Ascending aorta (tissue), 2 donors: ENCODE measurements at regions not wholly inside any gene's neighbourhood (a gene's known extent, or its start where the extent isn't known, plus 50 kb on each side); places are given as distances from the start of the nearest gene placed in this dataset.

ENCODE experiments used
- DNase-seq, 2 donors: peaks; one replicate each; pipeline ENCODE4 v3.0.0-alpha.2; 2019; ENCODE audit warnings: low spot score in 2 of 2
- H3K27ac ChIP-seq, 2 donors: fragments of 200-600 bp; sonication (generic); one replicate each; pipeline ENCODE4 v1.5.1; 2016 to 2017; ENCODE audit warnings: mild to moderate bottlenecking in 1 of 2
- H3K27me3 ChIP-seq: fragments of 200-600 bp; sonication (generic); one replicate; pipeline ENCODE4 v1.5.1; 2017
- H3K36me3 ChIP-seq, 2 donors: fragments of 200-600 bp; sonication (generic); one replicate each; pipeline ENCODE4 v1.5.1; 2016
- H3K4me1 ChIP-seq, 2 donors: fragments of 200-600 bp; sonication (generic); one replicate each; pipeline ENCODE4 v1.5.1; 2016 to 2017; ENCODE audit warnings: mild to moderate bottlenecking in 1 of 2
- H3K4me3 ChIP-seq, 2 donors: fragments of 200-600 bp; sonication (generic); one replicate each; pipeline ENCODE4 v1.5.1; 2016 to 2017; ENCODE audit warnings: mild to moderate bottlenecking in 1 of 2
- H3K9me3 ChIP-seq, 2 donors: fragments of 200-600 bp; sonication (generic); one replicate each; pipeline ENCODE4 v1.5.1; 2016
- intact Hi-C: fragments of 100-400 bp; cut with DNase I; formaldehyde crosslinking; loops from one replicate; pipeline ENCODE4 v1.15.1; 2023
- TF ChIP-seq, protein P1 (sequence below), 3 experiments: fragments of 200-600 bp in 2 of 3; fragments of 450-650 bp in 1 of 3; sonication (generic) in 2 of 3; IDR thresholded peaks; one replicate each; pipeline ENCODE4 v1.5.1; 2016 to 2019; ENCODE audit warnings: antibody characterized with exemption in 3 of 3, mild to moderate bottlenecking in 1 of 3, moderate library complexity in 1 of 3

DNA sequence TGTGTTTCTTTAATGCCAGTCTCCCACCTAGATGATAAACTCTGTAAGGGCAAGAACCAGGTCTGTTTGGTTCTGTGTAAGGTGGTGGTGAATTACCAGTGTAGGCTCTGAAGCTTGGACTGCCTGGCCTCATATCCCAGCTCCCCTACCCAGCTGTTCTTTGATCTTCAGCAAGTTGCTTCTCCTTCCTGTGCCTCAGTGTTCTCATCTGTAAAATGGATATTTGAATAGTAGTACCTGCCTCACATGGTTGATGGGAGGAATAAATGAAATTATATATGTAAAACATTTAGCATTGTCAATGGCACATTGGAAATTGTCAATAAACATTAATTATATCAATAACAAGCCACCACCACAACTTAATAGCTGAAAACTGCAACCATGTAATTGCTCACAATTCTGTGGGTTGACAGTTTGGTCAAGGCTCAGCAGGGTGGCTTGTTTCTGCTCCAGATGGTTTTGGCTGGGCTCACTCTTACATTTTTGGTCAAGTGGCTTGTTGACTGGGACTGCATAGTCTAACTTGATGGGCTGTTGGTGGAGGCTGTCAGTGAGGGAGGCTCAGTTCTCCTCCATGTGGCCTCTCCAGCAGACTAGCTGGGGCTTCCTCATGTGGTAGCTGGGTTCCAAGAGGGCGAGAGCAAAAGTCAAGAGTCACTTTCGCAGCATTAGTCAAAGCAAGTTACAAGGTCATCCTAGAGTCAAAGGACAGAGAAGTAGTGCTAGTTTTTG is 84.5 kb upstream of the DUSP5 start:
- Histone ChIP-seq H3K27ac (no peak overlapping the region), H3K27me3 (no peaks in the 10 kb centered on the region), H3K36me3 (no peaks in the 10 kb centered on the region), H3K4me3 (no peak overlapping the region), H3K4me1 (peaks cover 0 to 3% of the 10 kb centered on the region in 2 donors), H3K9me3 (no peaks in the 10 kb centered on the region)
- DNase-seq: no peak
- TF ChIP-seq, protein P1, sequence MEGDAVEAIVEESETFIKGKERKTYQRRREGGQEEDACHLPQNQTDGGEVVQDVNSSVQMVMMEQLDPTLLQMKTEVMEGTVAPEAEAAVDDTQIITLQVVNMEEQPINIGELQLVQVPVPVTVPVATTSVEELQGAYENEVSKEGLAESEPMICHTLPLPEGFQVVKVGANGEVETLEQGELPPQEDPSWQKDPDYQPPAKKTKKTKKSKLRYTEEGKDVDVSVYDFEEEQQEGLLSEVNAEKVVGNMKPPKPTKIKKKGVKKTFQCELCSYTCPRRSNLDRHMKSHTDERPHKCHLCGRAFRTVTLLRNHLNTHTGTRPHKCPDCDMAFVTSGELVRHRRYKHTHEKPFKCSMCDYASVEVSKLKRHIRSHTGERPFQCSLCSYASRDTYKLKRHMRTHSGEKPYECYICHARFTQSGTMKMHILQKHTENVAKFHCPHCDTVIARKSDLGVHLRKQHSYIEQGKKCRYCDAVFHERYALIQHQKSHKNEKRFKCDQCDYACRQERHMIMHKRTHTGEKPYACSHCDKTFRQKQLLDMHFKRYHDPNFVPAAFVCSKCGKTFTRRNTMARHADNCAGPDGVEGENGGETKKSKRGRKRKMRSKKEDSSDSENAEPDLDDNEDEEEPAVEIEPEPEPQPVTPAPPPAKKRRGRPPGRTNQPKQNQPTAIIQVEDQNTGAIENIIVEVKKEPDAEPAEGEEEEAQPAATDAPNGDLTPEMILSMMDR (IDR thresholded peaks at IDR 0.05): no peak
- intact Hi-C loops: no loop called here

DNA sequence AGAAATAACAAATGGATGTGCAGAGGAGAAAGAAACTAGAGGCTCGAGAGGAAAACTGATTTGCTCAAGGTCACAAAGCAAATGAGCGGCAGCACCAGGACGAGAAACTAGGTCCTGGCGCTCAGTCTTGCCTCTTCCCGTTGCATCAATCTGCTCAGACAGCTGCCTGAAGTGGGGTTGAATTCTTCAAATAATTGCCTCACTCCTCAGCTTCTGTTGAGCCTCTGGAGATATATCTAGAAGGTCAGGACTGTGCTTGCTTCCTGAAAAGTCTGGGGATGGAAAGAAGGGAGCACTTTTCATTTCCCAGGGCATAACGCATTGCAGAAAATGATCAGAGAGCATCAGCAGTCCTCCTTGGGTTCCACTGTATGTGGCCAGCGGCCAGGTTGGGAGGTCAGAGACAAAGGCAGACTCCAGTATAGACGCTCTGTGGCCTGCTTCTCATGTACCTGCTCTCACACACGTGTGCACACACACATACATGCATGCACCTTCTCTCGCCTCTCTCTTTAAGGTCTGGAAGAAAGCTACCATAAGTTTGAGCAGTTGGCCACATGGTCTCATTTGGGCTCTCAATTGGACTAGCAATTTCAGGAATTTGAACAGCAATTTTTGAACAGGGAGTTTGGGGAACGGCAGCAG is 83.7 kb upstream of the DUSP5 start:
- intact Hi-C loops: no loop called here
- H3K36me3 ChIP-seq: no peaks in the 10 kb centered on the region
- H3K9me3 ChIP-seq: no peaks in the 10 kb centered on the region
- no peak for DNase-seq
- peaks cover 0 to 3% of the 10 kb centered on the region in 2 donors for H3K4me1 ChIP-seq
- no peaks in the 10 kb centered on the region for H3K27me3 ChIP-seq
- TF ChIP-seq, protein P1 (IDR thresholded peaks at IDR 0.05): no peak
- no peak overlapping the region for H3K27ac ChIP-seq
- no peak overlapping the region for H3K4me3 ChIP-seq

DNA sequence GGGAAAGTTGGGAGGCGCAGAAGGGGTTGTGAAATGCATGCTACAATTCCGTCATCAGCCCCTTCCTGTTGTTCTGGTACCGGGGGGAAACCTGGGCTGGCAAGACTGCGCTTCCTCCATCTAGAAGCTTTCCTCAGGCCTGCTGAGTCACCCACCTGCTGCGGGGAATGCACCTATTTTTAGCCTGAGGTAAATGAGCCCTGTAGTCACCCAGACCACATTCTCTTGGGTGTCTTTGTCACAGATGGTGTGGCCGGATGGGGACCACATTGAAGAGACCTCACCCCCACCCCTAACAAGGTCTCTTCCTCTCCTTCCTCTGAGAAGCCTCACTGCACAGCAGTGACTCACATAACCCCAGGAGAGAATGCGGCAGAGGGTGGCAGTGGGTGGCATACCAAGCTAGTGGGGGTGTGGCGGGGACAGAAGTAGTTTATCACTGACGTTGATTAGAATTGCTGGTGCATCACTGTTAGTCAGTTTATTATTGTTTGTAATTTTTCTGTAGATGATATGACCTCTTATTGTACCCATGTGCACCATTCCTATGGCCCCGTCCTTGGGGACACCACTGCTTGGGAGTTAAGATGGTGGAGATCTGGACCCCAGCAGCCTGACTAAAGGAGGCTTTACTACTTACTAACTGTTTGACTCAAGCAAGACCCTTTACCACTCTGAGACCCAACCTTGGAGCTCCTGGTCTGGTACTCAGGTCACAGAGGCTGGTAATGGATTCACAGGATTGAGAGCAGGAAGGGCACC is 83.0 kb upstream of the DUSP5 start:
- Histone ChIP-seq H3K4me1 (peaks cover 0 to 3% of the 10 kb centered on the region in 2 donors), H3K36me3 (no peaks in the 10 kb centered on the region), H3K27ac (no peak overlapping the region), H3K9me3 (no peaks in the 10 kb centered on the region), H3K27me3 (no peaks in the 10 kb centered on the region), H3K4me3 (no peak overlapping the region)
- DNase-seq: peak; percentile 37 to 75
- TF ChIP-seq, protein P1 (IDR thresholded peaks at IDR 0.05): no peak
- intact Hi-C loops: no loop called here

DNA sequence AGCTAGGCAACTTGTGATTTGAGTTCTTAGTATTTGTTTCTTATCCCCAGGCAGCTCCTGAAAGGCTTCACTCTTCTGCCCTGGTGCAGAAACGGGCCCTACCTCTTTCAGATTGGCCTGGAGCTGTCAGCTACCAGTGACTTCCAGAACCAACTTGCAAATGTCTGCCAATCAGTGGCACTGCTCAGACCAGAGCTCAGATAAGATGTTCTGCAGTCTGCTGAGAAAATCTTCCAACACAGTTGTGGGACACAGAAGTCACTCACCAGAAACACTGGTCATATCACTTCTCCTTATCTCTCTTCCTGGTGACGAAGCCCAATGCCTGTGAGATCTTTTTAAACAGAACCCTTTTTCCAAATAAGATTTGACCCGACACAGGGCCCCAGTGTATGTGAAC is 81.9 kb upstream of the DUSP5 start:
- no peaks in the 10 kb centered on the region for H3K9me3 ChIP-seq
- H3K27ac ChIP-seq: no peak overlapping the region
- no peaks in the 10 kb centered on the region for H3K36me3 ChIP-seq
- H3K27me3 ChIP-seq: no peaks in the 10 kb centered on the region
- H3K4me1 ChIP-seq: peaks cover 0 to 2% of the 10 kb centered on the region in 2 donors
- intact Hi-C loops: no loop called here
- no peak for DNase-seq
- no peak overlapping the region for H3K4me3 ChIP-seq
- TF ChIP-seq, protein P1 (IDR thresholded peaks at IDR 0.05): no peak

DNA sequence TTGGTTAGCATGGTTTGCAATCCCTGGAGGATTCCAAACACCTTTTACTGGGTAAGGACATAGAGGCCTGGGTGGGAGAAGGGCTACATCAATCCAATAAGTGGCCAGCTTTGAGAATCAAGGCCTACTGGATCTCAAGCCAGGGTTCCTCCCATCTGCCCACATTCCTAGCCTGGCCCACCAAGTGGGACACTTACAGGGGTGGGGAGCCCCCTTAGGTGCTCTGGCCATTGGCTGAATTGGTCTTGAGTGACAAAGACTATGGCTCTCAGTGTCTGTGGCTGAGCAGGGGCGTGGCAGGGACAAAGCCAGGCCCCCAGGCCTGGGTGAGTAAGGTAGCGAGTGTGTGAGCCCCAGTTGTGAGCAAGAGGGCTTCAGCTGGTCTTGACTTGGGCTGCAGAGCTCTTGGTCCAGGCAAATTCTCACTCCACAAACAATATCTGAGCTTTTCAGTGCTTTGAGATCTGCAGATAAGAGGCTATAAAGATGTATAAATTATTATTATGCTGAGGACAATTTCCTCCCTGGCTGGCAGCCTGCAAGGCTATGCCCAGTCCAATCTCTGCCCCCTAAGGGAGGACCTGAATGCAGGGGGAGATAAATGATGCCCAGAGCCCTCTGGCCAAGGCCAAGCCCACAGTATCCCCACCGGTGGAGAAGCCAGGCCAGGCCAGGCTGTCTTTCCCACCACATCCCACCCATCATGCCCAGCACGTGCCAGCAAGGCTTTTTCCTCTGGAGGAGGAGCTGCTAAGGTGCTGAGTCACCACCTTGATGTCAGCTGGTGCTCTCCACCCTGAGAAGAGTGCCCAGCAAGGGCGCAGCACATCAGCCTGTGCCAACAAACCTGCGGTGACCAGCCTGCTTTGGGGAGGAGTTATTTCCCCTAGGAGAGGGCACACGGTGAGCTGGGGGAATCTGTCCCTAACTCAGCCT is 80.7 kb upstream of the DUSP5 start:
- no peak for DNase-seq
- H3K4me3 ChIP-seq: no peak overlapping the region
- TF ChIP-seq, protein P1 (IDR thresholded peaks at IDR 0.05): no peak
- H3K36me3 ChIP-seq: no peaks in the 10 kb centered on the region
- intact Hi-C loops: no loop called here
- H3K27me3 ChIP-seq: no peaks in the 10 kb centered on the region
- no peaks in the 10 kb centered on the region for H3K9me3 ChIP-seq
- H3K27ac ChIP-seq: no peak overlapping the region
- H3K4me1 ChIP-seq: no peaks in the 10 kb centered on the region
